H1 (cell line): ENCODE measurements at regions not wholly inside any gene's neighbourhood (a gene's known extent, or its start where the extent isn't known, plus 50 kb on each side); places are given as distances from the start of the nearest gene placed in this dataset.

Source experiments
- CTCF ChIA-PET: fragments of 300-600 bp; sonication (Branson Sonifier 250); formaldehyde crosslinking; loops from one replicate; lab custom pipeline; 2021; ENCODE audit not compliant: partially characterized antibody; lab: Charles Lee
- POLR2A ChIA-PET: fragments of 300-600 bp; sonication (Branson Sonifier 250); formaldehyde crosslinking; loops from one replicate; lab custom pipeline; 2021; ENCODE audit warnings: inconsistent platforms; ENCODE audit not compliant: partially characterized antibody; lab: Charles Lee
- DNase-seq, 2 experiments: peaks; one replicate each; pipeline versions ENCODE4 v3.0.0 to v3.0.0-alpha.2; 2010 to 2022; ENCODE audit warnings: low spot score in 2 of 2, low read depth in 1 of 2, mixed read lengths in 1 of 2
- FAIRE-seq: peaks from 2 replicates; lab custom pipeline; 2011; peaks lifted over from hg19 to GRCh38; lab: Jason Lieb, UNC
- H2AFZ ChIP-seq: 2 replicates; pipeline ENCODE4 v1.8.1; 2012; ENCODE audit warnings: low read length, inconsistent platforms
- H2AK5ac ChIP-seq: 2 replicates; pipeline ENCODE4 v1.6.1; 2013; ENCODE audit warnings: low read depth, low read length
- H2BK120ac ChIP-seq: replicated peaks from 2 replicates; pipeline ENCODE3; 2013; ENCODE audit warnings: low read depth, low read length, inconsistent platforms
- H2BK12ac ChIP-seq: 2 replicates; pipeline ENCODE4 v1.6.1; 2013; ENCODE audit warnings: low read depth, low read length
- H2BK15ac ChIP-seq: 2 replicates; pipeline ENCODE4 v1.6.1; 2013; ENCODE audit warnings: low read length
- H2BK20ac ChIP-seq: 2 replicates; pipeline ENCODE4 v1.6.1; 2013; ENCODE audit warnings: low read length
- H2BK5ac ChIP-seq: 2 replicates; pipeline ENCODE4 v1.6.1; 2013; ENCODE audit warnings: low read depth, low read length
- H3K14ac ChIP-seq: 2 replicates; pipeline ENCODE4 v1.6.1; 2013; ENCODE audit warnings: inconsistent platforms; ENCODE audit not compliant: insufficient read length
- H3K18ac ChIP-seq: 2 replicates; pipeline ENCODE4 v1.6.1; 2013; ENCODE audit warnings: low read length; ENCODE audit errors: extremely low read depth
- H3K23ac ChIP-seq: 2 replicates; pipeline ENCODE4 v1.6.1; 2013; ENCODE audit warnings: inconsistent platforms; ENCODE audit not compliant: insufficient read length
- H3K23me2 ChIP-seq: 2 replicates; pipeline ENCODE4 v1.6.1; 2013; ENCODE audit warnings: low read depth, low read length
- H3K27ac ChIP-seq: 2 replicates; pipeline ENCODE4 v1.6.1; 2011; ENCODE audit warnings: low read depth, low read length, inconsistent platforms
- H3K27me3 ChIP-seq, 4 experiments: replicated peaks in 1 of 4; 1 replicate in 1 of 4; 2 replicates in 3 of 4; pipeline versions ENCODE4 v1.6.1 to v1.8.1; 2011 to 2013; ENCODE audit warnings: low read length in 3 of 4, mild to moderate bottlenecking in 3 of 4, inconsistent platforms in 2 of 4, mixed read lengths in 2 of 4, moderate library complexity in 1 of 4; ENCODE audit not compliant: control insufficient read depth in 3 of 4, insufficient read depth in 3 of 4; ENCODE audit errors: extremely low read depth in 1 of 4
- H3K36me3 ChIP-seq, 4 experiments: 2 replicates each; pipeline versions ENCODE4 v1.6.1 to v1.8.1; 2011 to 2013; ENCODE audit warnings: mild to moderate bottlenecking in 4 of 4, low read length in 3 of 4, moderate library complexity in 2 of 4, control low read depth in 1 of 4, inconsistent platforms in 1 of 4; ENCODE audit not compliant: insufficient read depth in 4 of 4, control insufficient read depth in 2 of 4
- H3K4ac ChIP-seq: replicated peaks from 2 replicates; pipeline ENCODE3; 2013; ENCODE audit warnings: low read length, low read depth, mixed read lengths, inconsistent platforms; ENCODE audit not compliant: insufficient read length
- H3K4me1 ChIP-seq, 4 experiments: replicated peaks in 1 of 4; 1 replicate in 1 of 4; 2 replicates in 3 of 4; pipeline versions ENCODE4 v1.6.1 to v1.8.1; 2011 to 2013; ENCODE audit warnings: low read length in 3 of 4, inconsistent platforms in 2 of 4, mixed read lengths in 1 of 4; ENCODE audit not compliant: insufficient read depth in 4 of 4, control insufficient read depth in 3 of 4
- H3K4me2 ChIP-seq, 2 experiments: 2 replicates each; pipeline versions ENCODE4 v1.6.1 to v1.8.1; 2011 to 2013; ENCODE audit warnings: low read depth in 2 of 2, low read length in 2 of 2, control low read depth in 1 of 2, inconsistent platforms in 1 of 2, mild to moderate bottlenecking in 1 of 2; ENCODE audit not compliant: insufficient read depth in 1 of 2
- H3K4me3 ChIP-seq, 4 experiments: fragments of 200-600, 300-600 bp in 1 of 4; sonication (generic), shearing (Covaris generic), sonication (Bioruptor Twin) in 1 of 4; 2 replicates each; pipeline versions ENCODE4 v1.5.1 to v1.8.1; 2011 to 2016; ENCODE audit warnings: low read length in 4 of 4, low read depth in 3 of 4, control low read depth in 2 of 4, inconsistent platforms in 2 of 4, mild to moderate bottlenecking in 2 of 4, mixed read lengths in 1 of 4, moderate library complexity in 1 of 4; ENCODE audit not compliant: insufficient read depth in 2 of 4; ENCODE audit errors: extremely low read depth in 1 of 4
- H3K56ac ChIP-seq: replicated peaks from 2 replicates; pipeline ENCODE3; 2013; ENCODE audit warnings: low read depth, mild to moderate bottlenecking, mixed read lengths, low read length, inconsistent platforms; ENCODE audit not compliant: insufficient read length
- H3K79me1 ChIP-seq: 2 replicates; pipeline ENCODE4 v1.6.1; 2013; ENCODE audit warnings: low read depth, low read length, control low read depth
- H3K79me2 ChIP-seq, 2 experiments: 2 replicates each; pipeline versions ENCODE4 v1.6.1 to v1.8.1; 2012 to 2013; ENCODE audit warnings: low read length in 2 of 2, mild to moderate bottlenecking in 2 of 2, inconsistent platforms in 1 of 2; ENCODE audit not compliant: insufficient read depth in 2 of 2, control insufficient read depth in 1 of 2
- H3K9ac ChIP-seq, 4 experiments: replicated peaks in 1 of 4; 1 replicate in 1 of 4; 2 replicates in 3 of 4; pipeline versions ENCODE4 v1.6.1 to v1.8.1; 2011 to 2013; ENCODE audit warnings: low read depth in 3 of 4, low read length in 3 of 4, control low read depth in 2 of 4, mild to moderate bottlenecking in 2 of 4, moderate library complexity in 2 of 4, inconsistent platforms in 1 of 4; ENCODE audit errors: extremely low read depth in 1 of 4
- H3K9me3 ChIP-seq, 2 experiments: 2 replicates each; pipeline versions ENCODE4 v1.6.1 to v1.8.1; 2012 to 2013; ENCODE audit warnings: mild to moderate bottlenecking in 2 of 2, moderate library complexity in 2 of 2, control low read depth in 1 of 2, inconsistent platforms in 1 of 2, low read depth in 1 of 2, low read length in 1 of 2, mixed read lengths in 1 of 2; ENCODE audit not compliant: insufficient read depth in 2 of 2
- H4K20me1 ChIP-seq, 2 experiments: replicated peaks in 1 of 2; 2 replicates each; pipeline versions ENCODE3 to v1.8.1; 2011 to 2013; ENCODE audit warnings: inconsistent platforms in 2 of 2, low read length in 2 of 2, mild to moderate bottlenecking in 1 of 2; ENCODE audit not compliant: insufficient read depth in 2 of 2, control insufficient read depth in 1 of 2
- H4K5ac ChIP-seq: 2 replicates; pipeline ENCODE4 v1.6.1; 2013; ENCODE audit warnings: low read length, low read depth, mixed read lengths, inconsistent platforms; ENCODE audit not compliant: insufficient read length
- H4K8ac ChIP-seq: 2 replicates; pipeline ENCODE4 v1.8.0; 2013; ENCODE audit warnings: mild to moderate bottlenecking, moderate library complexity, low read length, inconsistent platforms; ENCODE audit not compliant: insufficient read depth; ENCODE audit errors: extremely low read depth
- H4K91ac ChIP-seq: replicated peaks from 2 replicates; pipeline ENCODE3; 2013; ENCODE audit warnings: low read length, mixed read lengths, inconsistent platforms; ENCODE audit not compliant: insufficient read length
- BACH1 ChIP-seq: IDR thresholded peaks from 2 replicates; pipeline ENCODE4 v1.6.1; 2012; ENCODE audit warnings: low read length, improper control_type of control experiment
- BRCA1 ChIP-seq: IDR thresholded peaks from 2 replicates; pipeline ENCODE4 v1.6.1; 2012; ENCODE audit warnings: low read depth, low read length, improper control_type of control experiment
- CBX8 ChIP-seq: fragments of 300-800, 300-1000 bp; sonication (generic); IDR thresholded peaks from 2 replicates; pipeline ENCODE4 v1.7.1; 2016; ENCODE audit warnings: low read depth, low read length, borderline replicate concordance
- CEBPB ChIP-seq: IDR thresholded peaks from 2 replicates; pipeline ENCODE4 v1.6.1; 2012; ENCODE audit warnings: low read depth, low read length
- EP300 ChIP-seq, 2 experiments: IDR thresholded peaks; 1 replicate in 1 of 2; 2 replicates in 1 of 2; pipeline ENCODE4 v1.6.1; 2011 to 2012; ENCODE audit warnings: low read depth in 2 of 2, low read length in 2 of 2, mild to moderate bottlenecking in 2 of 2, borderline replicate concordance in 1 of 2, inconsistent platforms in 1 of 2, moderate library complexity in 1 of 2
- KDM1A ChIP-seq: fragments of 200-600, 300-600 bp; sonication (generic); IDR thresholded peaks from 2 replicates; pipeline ENCODE4 v1.7.1; 2016; ENCODE audit warnings: mild to moderate bottlenecking, low read length, borderline replicate concordance
- MAFK ChIP-seq: IDR thresholded peaks from 2 replicates; pipeline ENCODE4 v1.6.1; 2012; ENCODE audit warnings: low read depth, mild to moderate bottlenecking, improper control_type of control experiment, low read length
- TCF12 ChIP-seq: IDR thresholded peaks from 2 replicates; pipeline ENCODE4 v1.6.1; 2011; ENCODE audit warnings: low read depth, mild to moderate bottlenecking, low read length
- ZNF274 ChIP-seq: IDR thresholded peaks from 2 replicates; pipeline ENCODE4 v1.7.0; 2012; ENCODE audit warnings: low read length, borderline replicate concordance; ENCODE audit errors: extremely low read depth
- WGBS, 2 experiments: shearing (Covaris generic) in 1 of 2; methylation state at CpG; one replicate each; pipeline versions ENCODE4 v1.1.6 to v1.1.7; 2013 to 2015; ENCODE audit warnings: low lambda C conversion rate in 2 of 2, mixed read lengths in 2 of 2, inconsistent platforms in 1 of 2, low coverage in 1 of 2, missing lambda C conversion rate in 1 of 2; ENCODE audit not compliant: insufficient replicate concordance in 2 of 2, insufficient coverage in 1 of 2, insufficient read length in 1 of 2; ENCODE audit errors: extremely low coverage in 1 of 2, missing lambda C conversion rate in 1 of 2; 5-methylcytosine and 5-hydroxymethylcytosine counted together
- TF ChIP-seq, protein P1 (sequence below): IDR thresholded peaks from 2 replicates; pipeline ENCODE4 v1.6.1; 2012; ENCODE audit warnings: low read length, inconsistent platforms
- TF ChIP-seq, protein P2 (sequence below): IDR thresholded peaks from 2 replicates; pipeline ENCODE4 v1.6.1; 2012; ENCODE audit warnings: inconsistent platforms

DNA sequence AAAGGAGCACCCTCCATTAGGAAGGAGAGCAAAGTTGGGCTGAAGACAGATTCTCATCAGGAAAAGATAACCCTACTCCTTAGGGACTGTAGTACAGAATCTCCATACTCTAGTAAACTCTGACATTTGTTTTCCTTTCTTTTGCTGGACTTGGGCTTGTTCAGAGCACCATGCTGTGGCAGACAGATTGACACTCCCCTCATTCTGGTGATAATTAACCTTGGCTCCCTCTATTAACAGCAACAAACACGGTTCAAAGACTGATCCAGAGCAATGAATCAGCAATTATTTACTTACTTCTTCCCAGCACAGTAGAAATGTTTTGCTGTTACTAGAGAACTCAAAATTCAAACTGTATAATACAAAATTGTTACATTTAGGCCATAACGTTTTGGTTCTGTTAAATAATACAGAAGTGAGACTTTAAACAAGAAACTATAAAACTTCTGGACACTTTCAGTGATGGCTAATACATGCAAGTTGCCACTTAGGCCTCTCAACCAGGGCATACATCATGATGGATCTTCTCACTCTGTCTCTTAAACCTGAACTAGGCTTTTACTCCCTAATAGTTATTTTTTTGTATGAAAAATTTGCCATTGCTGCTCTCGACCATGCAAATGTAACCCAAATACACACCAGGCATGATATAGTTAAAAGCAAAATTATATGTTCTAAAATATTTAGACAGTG is 639.0 kb downstream of the IPMK start:
- H2BK12ac ChIP-seq = peak overlapping the region; percentile 18; the same call in 1 of the 2 replicates
- H3K79me2 ChIP-seq = no peaks in the 10 kb centered on the region
- H2BK120ac ChIP-seq = no peak overlapping the region
- H2BK15ac ChIP-seq = no peak overlapping the region
- H3K56ac ChIP-seq = no peak overlapping the region
- CTCF ChIA-PET = interaction anchor here (1.0 kb wide), 1 partner anchor 42 kb away, joined by 3 read pairs; no protein-coding TSS in a partner anchor
- H3K36me3 ChIP-seq = no peaks in the 10 kb centered on the region
- H3K4me3 ChIP-seq = peak overlapping the region in 1 of 4 experiments; percentile 23; a peak in 1 of 8 replicates
- peaks cover 0 to 13% (median 5%) of the 10 kb centered on the region in 4 experiments; a peak in 4 of 7 replicates for H3K4me1 ChIP-seq
- POLR2A ChIA-PET = no interaction called here
- H3K9ac ChIP-seq = no peak overlapping the region
- H3K9me3 ChIP-seq = no peaks in the 10 kb centered on the region
- no peaks in the 10 kb centered on the region for H3K23me2 ChIP-seq
- peak overlapping the region; percentile 43 to 65 for H3K4me2 ChIP-seq
- WGBS, 2 experiments = 39% methylated on average over 3 of the region's 3 CpGs; no CpG with 5 or more reads in 1 of the 2 experiments
- no peak overlapping the region for H3K14ac ChIP-seq
- TF ChIP-seq EP300 (IDR thresholded peaks at IDR 0.05; ENCODE audit: borderline replicate concordance in 1 of 2, low read depth in 2 of 2, low read length in 2 of 2) = no peak
- 0 out of 2 replicates have a peak, but pooled peaks have one; percentile 43 for TF ChIP-seq MAFK
- TF ChIP-seq, protein P1, sequence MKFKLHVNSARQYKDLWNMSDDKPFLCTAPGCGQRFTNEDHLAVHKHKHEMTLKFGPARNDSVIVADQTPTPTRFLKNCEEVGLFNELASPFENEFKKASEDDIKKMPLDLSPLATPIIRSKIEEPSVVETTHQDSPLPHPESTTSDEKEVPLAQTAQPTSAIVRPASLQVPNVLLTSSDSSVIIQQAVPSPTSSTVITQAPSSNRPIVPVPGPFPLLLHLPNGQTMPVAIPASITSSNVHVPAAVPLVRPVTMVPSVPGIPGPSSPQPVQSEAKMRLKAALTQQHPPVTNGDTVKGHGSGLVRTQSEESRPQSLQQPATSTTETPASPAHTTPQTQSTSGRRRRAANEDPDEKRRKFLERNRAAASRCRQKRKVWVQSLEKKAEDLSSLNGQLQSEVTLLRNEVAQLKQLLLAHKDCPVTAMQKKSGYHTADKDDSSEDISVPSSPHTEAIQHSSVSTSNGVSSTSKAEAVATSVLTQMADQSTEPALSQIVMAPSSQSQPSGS = no peak
- no peak for TF ChIP-seq CBX8
- TF ChIP-seq TCF12 = no peak
- no peak for TF ChIP-seq BRCA1
- no peak for TF ChIP-seq ZNF274
- TF ChIP-seq KDM1A = no peak
- TF ChIP-seq, protein P2, sequence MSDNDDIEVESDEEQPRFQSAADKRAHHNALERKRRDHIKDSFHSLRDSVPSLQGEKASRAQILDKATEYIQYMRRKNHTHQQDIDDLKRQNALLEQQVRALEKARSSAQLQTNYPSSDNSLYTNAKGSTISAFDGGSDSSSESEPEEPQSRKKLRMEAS = no peak
- TF ChIP-seq CEBPB = no peak
- peak; percentile 23; the same call in 1 of the 2 replicates for TF ChIP-seq BACH1
- no peaks in the 10 kb centered on the region for H3K79me1 ChIP-seq
- no peak overlapping the region for H3K23ac ChIP-seq
- H3K4ac ChIP-seq = no peak overlapping the region
- H3K27me3 ChIP-seq = no peaks in the 10 kb centered on the region
- no peak overlapping the region for H4K8ac ChIP-seq
- no peak overlapping the region for H4K91ac ChIP-seq
- H3K18ac ChIP-seq = no peak overlapping the region; the same call in 1 of the 2 replicates
- no peak overlapping the region for H3K27ac ChIP-seq
- H2BK20ac ChIP-seq = peak overlapping the region; percentile 13; the same call in 1 of the 2 replicates
- no peak overlapping the region; the same call in 1 of the 2 replicates for H2AK5ac ChIP-seq
- no peaks in the 10 kb centered on the region for H4K20me1 ChIP-seq
- H4K5ac ChIP-seq = peak overlapping the region; percentile 36
- DNase-seq (no peak), FAIRE-seq (no peak)
- H2AFZ ChIP-seq = peak overlapping the region; percentile 46; the same call in 1 of the 2 replicates
- peak overlapping the region; percentile 28; the same call in 1 of the 2 replicates for H2BK5ac ChIP-seq
